Fibroblast of the aortic adventitia (primary cell): ENCODE measurements at regions not wholly inside any gene's neighbourhood (a gene's known extent, or its start where the extent isn't known, plus 50 kb on each side); places are given as distances from the start of the nearest gene placed in this dataset.

Experiments used
- DNase-seq: peaks from one replicate; pipeline ENCODE4 v3.0.0-alpha.2; 2010; ENCODE audit warnings: low read depth
- H3K4me3 ChIP-seq: 2 replicates; pipeline ENCODE4 v1.5.1; 2011; ENCODE audit warnings: low read depth, mild to moderate bottlenecking, control low read depth, low read length, moderate library complexity
- TF ChIP-seq, protein P1 (sequence below): IDR thresholded peaks from 2 replicates; pipeline ENCODE4 v1.5.1; 2011; ENCODE audit warnings: mild to moderate bottlenecking, low read length, control low read depth, inconsistent platforms; ENCODE audit not compliant: insufficient read depth

DNA sequence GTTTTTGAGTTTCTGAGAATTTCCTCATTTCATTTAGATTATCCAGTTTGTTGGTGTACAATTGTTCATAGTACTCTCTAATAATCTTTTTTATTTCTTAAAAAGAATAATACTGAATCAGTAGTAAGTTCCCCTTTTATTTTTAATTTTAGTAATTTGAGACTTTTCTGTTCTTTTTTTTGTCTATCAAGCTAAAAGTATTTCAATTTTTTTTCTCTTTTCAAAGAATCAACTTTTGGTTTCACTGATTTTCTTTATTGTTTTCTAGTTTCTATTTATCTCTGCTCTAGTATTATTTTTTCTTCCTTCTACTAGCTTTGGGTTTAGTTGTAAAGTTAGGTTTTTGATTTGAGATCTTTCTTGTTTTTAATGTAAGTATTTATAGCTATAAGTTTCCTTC, 60.6 kb upstream of the ARL15 start:
- H3K4me3 ChIP-seq, result no peak overlapping the region
- TF ChIP-seq, protein P1, sequence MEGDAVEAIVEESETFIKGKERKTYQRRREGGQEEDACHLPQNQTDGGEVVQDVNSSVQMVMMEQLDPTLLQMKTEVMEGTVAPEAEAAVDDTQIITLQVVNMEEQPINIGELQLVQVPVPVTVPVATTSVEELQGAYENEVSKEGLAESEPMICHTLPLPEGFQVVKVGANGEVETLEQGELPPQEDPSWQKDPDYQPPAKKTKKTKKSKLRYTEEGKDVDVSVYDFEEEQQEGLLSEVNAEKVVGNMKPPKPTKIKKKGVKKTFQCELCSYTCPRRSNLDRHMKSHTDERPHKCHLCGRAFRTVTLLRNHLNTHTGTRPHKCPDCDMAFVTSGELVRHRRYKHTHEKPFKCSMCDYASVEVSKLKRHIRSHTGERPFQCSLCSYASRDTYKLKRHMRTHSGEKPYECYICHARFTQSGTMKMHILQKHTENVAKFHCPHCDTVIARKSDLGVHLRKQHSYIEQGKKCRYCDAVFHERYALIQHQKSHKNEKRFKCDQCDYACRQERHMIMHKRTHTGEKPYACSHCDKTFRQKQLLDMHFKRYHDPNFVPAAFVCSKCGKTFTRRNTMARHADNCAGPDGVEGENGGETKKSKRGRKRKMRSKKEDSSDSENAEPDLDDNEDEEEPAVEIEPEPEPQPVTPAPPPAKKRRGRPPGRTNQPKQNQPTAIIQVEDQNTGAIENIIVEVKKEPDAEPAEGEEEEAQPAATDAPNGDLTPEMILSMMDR, result no peak

DNA sequence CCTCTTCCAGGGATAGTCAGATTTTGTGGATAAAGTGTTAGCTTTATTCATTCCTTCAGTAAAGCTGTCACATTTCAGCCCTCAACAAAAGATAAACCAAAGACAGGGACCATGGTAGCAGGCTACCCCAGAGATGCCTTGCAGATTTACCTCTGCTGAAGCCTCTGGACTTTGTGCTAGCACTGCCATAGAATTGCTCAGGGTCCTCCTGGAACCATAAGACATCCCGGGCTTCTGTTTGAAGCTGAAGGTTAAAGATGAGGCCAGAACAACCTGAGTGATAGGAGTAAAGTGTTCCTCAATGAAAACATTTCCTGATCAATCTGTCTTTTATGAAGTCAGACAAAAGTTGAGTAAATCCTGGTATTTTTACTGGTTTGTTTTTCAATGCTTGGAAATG, 57.5 kb upstream of the ARL15 start:
- no peak overlapping the region for H3K4me3 ChIP-seq
- no peak for DNase-seq
- TF ChIP-seq, protein P1, result no peak

More for the DNA sequence above, 60.6 kb upstream of the ARL15 start:
- no peak for DNase-seq

DNA sequence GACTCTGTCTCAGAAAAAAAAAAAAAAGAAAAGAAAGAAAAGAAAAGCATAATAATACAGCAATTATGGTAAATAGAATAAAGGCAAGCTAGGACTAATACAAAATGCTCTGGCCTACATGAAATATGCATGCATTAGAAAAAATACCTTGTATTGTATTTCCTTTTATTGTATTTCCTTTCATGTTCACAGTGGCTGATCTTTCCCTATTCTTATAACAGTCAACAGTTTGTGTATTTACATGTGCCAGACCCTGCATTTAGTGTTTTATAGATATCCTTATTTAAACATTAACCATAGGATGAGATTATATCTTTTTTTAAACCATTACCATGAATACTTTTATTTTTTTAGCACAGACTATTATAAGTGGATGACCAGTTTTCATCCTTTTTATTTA, 56.3 kb upstream of the ARL15 start:
- no peak for DNase-seq
- H3K4me3 ChIP-seq, result no peak overlapping the region

DNA sequence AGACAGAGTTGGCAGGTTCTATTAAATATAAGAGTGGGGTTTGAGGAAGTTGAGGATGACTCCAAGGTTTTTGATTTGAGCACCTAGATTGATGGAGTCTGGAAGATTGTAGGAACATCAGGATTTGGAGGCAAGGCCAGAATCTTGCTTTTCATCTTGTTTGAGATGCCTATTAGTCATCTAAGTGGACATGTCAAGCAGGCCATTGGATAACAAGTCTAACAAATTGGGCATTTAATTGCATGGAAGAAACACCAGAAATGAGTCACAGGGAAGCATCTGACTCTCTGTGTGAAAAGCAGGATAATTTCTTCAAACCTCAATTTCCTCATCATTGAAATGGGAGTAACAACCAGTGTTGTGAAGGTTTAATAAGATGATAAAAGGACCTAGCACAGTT, 53.3 kb upstream of the ARL15 start:
- no peak for DNase-seq
- H3K4me3 ChIP-seq, result no peak overlapping the region
- TF ChIP-seq, protein P1, result no peak

More for the DNA sequence above, 56.3 kb upstream of the ARL15 start:
- TF ChIP-seq, protein P1, result no peak

DNA sequence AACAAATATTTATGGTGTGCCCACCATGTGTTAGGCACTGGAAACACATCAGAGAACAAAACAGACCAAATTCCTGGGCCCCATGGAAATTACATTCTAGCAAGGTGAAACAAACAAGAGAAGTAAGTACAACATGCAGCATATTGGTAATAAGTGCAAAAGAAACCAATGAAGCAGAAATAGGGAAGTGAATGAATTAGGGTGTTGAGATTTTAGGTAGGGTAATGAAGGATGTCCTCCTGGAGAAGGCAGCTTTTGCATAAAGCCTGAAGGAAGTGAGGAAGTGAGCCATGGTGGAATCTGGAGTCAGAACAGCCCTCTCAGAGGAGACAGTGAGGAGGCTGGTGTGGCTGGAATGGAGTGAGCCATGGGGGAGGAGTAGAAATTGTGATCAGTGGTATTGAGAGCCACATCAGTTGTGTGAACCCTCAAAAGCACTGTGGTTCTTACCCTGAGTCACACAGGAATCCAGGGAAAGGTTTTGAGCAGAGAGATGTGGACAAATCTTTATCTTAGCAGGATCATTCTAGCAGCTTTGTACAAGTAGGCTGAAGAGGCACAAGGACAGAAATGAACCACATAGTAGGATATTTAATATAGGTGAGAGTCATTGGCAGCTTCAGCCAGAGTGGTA, 52.7 kb upstream of the ARL15 start:
- no peak for DNase-seq
- H3K4me3 ChIP-seq, result no peak overlapping the region
- TF ChIP-seq, protein P1, result no peak

DNA sequence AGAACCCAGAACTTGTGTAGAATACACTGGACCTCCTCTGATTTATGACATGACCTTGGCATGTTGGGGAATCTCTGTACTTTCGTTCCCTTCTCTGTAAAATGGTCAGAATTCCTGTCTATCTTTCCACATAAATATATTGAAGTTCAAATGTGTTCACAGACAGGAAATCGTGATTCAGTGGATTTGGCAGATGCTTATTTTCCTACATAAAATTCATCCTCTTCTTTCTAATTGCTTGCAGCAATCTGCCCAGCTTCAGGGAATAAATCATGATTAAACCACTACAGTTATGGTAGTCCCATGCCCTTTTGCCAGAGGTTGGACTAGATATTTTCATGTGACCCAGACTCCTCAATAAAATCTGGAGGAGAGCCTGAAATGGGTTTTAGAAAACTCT, 52.1 kb upstream of the ARL15 start:
- TF ChIP-seq, protein P1, result no peak
- no peak overlapping the region for H3K4me3 ChIP-seq
- DNase-seq, result peak; percentile 68

DNA sequence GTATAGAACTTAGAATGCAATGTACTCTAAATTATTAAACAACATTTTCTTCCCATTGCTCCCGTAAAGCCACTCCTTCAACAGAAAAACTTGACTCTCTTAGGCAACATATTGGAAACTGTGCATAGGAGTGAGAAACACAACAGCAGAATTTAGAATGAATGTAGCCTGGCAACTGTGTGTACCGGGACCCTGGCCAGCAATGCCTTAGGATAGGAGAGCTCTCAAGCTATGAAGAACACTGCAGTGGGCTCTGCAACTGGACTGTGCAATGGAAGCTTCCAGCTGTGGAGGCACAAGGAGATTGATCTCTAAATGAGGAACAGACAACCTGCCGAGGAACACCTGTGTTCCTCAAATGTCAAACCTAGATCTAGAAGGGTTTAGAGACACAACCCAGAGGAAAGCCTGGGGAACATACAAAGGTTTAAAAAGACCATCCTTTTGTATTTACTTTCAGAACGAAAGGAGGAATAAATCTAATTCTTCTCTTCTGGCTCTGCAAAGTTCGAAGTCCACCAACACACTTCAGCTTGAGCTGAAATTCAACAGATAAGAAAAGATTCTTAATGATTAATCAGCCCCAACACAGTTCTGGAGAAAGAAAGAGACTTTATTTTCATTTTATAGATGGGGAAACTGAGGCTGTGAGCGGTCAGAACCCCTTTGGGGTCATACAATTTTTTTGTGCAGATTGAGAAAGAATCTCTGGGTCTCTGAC, 51.5 kb upstream of the ARL15 start:
- DNase-seq, result peak; percentile 68
- TF ChIP-seq, protein P1, result no peak
- H3K4me3 ChIP-seq, result no peak overlapping the region
